GM19238 (cell line): ENCODE measurements at regions not wholly inside any gene's neighbourhood (a gene's known extent, or its start where the extent isn't known, plus 50 kb on each side); places are given as distances from the start of the nearest gene placed in this dataset.
"Not testable (repeated sequence)": the region's sequence is repeated elsewhere in the genome, so short reads cannot be mapped to it uniquely, and the experiment has no call there.

Source experiments
- DNase-seq: peaks from one replicate; pipeline ENCODE4 v3.0.0; 2011; ENCODE audit warnings: low spot score; ENCODE audit not compliant: insufficient read length

DNA sequence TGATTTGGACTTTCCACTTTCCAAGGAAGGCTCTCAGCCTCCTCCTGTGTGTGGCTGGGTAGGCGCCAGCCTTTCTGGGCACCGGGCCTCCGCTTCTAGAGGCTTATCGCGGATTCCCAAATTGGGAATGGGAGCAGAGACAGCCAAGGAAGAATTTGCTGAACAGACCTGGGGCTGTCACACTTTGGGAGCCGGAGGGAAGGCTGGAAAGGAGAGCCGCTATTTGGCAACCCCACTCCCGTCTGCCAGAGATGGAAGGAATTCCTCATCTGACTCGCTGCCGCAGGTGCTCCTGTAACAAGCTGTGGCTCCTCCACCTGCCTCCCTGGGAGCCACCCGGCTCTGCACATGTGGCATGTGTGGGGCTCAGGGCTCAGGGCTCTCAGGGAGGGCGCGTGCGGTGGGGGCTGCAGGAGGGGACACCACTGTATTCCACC lies 50.8 kb upstream of the ECHDC3 start:
- DNase-seq = no peak

DNA sequence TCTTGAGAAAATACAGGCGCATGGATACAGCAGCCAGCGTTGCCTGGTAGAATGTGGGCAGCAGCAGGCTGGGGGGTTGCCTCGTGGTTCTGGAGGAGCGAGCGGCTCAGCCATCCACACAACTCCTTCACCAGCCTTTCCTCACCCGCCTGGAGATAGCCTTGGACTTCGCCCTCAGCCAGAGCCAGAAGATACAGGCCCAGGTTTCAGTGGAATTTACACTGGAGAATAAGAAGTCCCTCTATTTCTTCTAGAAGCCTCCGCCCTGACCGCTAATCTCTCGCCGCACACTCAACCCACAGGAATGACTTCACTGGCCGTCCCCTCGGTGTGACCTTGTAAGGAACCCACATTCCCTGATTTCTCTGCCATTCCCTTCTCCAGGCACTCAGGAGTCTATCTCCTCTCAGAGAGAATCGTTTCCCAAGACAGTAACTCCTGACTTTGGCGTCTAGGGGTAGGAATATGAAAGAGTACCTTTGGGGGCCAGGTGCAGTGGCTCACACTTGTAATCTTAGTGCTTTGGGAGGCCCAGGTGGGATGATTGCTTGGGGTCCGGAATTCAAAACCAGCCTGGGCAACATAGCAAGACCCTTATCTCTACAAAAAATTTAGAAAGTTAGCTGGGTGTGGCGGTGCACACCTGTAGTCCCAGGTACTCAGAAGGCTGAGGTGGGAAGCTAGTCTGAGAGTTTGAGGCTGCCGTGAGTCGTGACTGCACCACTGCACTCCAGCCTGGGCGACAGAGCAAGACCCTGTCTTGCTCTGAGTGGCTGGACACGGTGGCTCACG lies 52.0 kb upstream of the ECHDC3 start:
- no peak for DNase-seq

DNA sequence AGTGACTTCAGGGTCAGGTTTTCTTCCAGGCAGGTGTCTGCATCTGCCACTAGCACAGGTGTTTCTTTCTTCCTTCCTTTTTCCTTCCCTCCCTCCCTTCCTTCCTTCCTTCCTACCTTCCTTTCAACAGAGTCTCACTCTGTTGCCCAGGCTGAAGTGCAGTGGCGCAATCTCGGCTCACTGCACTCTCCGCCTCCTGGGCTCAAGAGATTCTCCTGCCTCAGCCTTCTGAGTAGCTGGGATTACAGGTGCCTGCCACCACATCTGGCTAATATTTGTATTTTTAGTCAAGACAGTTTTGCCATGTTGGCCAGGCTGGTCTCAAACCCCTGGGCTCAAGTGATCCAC lies 53.8 kb upstream of the ECHDC3 start:
- DNase-seq = not testable (repeated sequence)

DNA sequence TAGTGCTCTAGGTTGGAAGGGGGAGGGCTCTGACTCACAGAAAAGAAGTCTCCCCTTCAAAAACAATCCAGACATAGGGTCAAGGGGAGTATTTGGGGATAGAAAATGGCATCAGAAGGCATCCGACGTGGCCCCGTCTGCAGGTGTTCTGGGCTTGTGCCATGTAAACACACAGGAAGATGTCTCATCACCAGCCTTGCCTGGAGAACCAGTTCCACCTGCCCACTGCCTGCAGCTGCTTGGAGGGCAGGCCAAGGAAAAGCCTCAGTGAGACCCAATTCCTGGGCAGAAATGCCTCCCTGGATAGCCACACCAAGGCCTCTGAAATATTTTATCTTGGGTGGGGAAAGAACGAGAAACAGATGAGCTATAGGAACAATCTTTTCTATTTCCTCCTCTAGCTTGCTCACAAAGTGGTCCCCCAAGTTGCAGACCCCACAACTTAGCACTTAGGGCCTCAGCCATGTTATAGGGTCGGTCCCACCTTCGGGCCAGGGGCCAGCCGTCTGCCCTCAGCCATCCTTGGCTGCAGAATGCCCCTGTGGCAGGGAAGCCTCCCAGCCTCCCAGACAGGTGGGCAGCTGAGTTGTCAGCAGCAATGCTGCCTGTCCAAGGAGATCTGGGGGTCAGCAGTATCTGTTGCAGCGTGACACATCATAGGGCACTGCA lies 54.3 kb upstream of the ECHDC3 start:
- DNase-seq = no peak

DNA sequence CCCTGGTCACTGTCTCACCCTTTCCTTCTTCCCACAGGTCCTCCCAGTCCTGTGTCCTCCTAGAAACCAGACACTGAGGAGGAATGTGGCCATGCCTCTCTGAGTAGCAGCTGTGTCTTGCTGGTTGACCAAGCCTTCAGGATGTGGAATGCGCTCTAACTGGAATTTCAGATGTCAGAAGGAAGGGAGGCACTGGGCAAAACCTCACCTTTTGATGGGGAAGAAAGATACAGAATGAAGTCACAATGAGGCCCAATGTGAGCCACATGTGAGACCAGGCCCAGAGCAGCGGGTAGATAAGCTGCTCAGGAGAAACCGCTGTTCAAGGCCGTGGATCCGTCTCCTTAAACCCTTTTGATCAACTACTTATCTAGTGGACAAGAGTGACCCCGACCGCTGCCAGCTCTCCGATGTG lies 54.8 kb upstream of the ECHDC3 start:
- DNase-seq = no peak

DNA sequence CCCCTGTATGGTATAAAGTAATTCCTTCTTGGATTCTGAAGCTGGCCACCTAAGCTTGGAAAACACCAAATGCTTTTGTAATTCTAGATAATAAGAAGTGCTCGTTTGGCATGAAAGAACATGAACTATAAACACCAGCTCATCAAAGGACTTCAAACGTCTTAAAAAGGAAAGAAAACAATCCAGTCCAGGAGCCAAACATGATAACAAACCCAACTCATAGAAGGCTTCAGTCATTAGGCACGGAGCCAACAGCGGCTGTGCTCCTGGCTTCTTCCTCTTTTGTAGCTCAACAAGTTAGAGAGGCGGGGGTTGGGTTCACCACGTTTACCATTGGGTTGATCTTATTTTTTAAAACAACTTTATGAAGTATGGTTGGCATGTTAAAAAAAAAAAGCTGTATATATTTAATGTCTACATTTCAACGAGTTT lies 56.4 kb upstream of the ECHDC3 start:
- peak; percentile 48 for DNase-seq

DNA sequence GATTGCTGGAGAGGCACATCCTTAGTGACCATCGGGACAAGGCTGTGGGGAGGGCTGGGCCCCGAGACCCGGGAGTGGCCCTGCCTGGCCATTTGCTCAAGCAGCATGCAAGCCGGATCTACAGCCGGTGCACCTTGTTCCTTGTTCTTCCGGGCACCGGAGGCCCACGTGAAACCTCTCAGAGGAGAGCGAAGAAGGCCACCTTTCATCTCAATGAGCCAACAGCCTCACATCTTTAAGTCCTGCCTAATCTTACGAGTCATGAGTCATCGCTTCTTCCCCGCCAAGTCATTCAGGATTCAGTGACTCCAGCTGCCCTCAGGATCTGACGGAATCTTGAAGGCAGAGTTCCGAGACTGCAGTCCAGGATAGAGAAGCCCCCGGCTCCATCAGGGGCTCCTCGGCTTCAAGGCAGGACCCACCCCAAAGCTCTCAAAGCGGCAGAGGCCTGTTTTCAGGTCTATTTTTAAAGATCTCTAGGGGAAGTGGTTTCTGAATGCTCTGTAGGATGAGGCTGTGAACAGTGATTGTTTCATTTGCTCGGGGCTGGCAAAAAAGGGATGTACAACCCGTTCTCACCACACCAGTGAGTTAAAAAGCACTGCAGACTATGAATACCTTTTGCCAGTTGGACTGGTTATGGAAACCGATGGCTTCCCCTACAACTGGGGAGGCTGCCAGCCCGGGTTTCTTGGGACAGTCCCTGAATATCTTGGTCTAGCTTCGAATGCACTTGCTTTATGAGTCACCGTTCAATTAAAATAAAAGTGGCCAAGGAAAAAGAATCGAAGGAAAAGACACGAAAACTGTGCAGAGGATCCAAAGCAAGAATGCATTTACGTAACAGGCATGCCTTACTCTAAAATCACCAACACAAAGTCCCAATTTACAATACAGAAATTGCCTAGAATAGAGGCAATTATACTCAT lies 57.2 kb upstream of the ECHDC3 start:
- DNase-seq = peak; percentile 58

DNA sequence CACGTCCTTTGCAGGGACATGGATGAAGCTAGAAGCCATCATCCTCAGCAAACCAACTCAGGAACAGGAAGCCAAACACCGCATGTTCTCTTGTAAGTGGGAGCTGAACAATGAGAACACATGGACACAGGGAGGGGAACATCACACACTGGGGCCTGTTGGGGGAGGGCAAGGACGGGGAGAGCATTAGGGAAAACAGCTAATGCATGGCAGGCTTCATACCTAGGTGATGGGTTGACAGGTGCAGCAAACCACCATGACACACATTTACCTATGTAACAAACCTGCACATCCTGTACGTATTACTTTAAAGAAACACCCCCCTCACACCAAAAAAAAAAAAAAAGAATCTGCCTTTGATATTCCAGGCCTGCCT lies 57.9 kb upstream of the ECHDC3 start:
- not testable (repeated sequence) for DNase-seq

DNA sequence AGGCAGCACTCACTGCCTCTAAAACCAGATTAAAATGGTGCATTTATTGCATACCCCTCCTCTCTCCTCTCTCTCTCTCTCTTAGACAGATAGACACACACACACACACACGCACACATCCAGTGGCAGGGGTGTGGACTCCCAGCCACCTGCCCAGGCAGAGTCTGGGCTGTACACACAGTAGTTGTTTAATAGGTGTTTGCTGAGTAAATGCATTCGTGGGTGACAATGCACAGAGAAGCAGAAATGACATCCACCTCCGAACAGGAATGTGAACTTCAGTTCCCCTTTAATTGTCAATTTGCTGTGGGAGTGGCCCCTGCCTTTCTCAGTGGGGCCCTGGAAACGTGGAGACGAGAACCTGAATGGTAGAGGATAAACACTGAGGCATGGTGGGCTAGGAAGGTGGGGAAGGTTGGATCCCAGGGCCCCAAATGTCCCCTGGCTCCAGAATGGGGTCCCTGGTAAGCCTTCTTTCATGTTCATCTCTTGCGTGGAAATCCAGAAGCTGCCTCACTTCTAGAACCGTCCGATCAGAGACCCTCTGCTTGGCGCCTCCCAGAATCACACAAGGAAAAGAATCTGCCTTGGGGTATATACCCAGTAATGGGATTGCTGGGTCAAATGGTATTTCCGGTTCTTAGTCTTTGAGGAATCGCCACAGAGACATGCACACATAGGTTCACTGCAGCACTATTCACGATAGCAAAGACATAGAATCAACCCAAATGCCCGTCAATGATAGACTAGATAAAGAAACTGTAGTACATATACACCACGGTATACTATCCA lies 58.5 kb upstream of the ECHDC3 start:
- DNase-seq = no peak

DNA sequence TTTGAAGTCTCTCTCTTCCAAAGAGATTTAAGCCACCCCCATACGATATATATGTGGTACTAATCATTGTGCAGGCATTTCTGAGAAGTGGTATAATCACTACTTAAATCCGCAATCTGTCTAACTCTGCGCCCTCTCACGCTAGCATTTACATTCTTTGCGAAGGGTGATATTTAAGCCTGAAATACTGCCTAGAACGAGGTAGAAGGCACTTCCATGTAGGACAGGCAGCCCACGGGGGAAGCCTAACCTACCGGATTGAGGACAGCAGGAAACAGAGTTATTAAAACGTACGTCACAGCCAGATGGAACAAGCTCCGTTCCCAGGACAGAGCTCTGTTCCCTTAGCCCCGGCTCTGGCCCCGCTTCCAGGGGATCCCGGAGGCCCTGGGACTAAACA lies 59.3 kb upstream of the ECHDC3 start:
- DNase-seq = no peak

DNA sequence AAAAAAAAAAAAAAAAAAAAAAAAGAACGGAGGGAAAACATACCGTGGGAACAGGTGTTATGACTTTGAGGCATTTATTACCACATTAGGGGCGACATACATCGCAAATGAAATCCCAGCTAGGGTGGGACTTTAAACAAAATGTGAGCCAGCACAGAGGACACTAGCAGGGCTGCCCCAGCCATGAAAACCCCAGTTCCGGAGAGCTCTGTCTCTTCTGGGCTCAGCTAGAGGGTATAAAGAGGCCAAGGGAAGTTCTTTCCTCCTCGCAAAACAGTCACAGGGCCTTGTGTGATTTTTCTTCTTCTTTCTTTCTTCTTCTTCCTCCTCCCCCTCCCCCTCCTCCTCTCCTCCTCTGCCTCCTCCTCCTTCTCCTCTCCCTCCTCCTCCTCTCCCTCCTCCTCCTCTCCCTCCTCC lies 59.9 kb upstream of the ECHDC3 start:
- DNase-seq = no peak

DNA sequence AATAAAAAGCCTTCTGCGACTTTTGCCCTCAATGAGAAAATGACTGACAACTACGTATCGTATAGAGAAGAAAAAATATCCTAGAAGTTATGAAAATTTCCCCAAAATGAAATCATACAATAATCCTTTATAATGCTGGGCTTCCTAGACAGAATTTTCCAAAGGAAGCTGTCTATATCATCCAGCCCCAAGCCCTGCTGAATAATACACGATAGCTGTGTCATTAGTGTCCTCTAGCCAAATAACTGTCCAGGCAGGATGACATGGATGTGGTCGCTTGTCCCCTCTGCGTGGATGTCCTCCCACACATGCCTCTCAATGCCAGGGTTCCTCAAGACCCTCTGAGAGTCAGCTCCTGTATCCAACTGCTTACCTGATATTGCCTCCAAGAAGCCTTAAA lies 61.7 kb upstream of the ECHDC3 start:
- DNase-seq = no peak

DNA sequence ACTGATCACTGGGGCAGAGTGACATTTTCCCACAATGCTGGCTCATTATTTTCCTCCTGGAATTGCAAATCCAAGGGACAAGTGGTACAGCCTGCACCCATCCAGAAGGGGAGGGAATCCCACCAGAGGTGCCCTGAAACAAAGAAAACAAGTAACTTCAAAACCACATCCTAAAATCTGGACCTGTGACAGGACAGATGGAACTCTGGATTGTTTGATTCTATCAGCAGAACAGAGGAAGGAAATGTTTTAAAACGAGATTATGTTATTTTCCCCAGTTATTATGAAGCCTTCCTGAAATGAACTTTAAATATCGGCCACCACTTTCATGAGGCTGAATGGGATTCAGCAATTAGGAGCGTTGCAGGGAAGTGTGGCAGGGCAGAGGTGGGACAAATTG lies 62.2 kb upstream of the ECHDC3 start:
- DNase-seq = no peak

DNA sequence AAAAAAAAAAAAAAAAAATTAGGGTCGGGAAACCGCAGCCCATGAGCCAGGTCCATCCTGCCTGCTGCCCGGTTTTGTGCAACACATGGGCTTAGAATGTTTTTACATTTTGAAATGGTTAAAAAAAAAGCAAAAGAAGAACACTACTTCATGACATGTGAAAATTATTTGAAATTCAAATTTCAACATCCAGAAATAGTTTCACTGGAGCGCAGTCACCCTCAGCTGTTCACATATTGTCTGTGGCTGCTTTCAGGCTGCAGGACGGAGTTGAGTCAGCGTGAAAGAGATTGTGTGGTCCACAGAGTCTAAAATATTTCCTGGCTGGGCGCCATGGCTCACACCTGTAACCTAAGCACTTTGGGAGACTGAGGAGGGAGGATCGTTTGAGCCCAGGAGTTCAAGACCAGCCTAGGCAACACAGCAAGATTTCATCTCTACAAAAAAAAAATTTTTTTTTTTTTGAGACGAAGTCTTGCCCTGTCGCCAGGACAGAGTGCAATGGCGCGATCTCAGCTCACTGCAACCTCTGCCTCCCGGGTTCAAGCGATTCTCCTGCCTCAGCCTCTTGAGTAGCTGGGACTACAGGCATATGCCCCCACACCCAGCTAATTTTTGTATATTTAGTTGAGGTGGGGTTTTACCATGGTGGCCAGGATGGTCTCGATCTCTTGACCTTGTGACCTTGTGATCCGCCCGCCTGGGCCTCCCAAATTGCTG lies 63.9 kb upstream of the ECHDC3 start:
- peak; percentile 53 for DNase-seq

DNA sequence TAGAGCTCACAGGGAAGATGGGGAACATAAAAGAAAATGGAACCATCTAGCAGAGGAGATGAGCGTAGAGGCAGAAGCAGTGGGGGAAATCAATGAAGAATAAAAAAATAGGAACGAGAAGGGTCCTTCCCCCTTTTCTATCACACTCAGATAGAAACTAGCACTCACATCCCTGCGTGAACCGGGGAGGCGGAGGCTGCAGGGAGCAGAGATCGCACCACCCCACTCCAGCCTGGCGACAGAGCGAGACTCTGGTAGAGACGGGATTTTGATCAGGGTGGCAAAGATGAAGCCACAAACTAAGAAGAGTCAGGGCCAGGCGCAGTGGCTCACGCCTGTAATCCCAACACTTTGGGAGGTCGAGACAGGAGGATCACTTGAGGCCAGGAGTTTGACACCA lies 64.7 kb upstream of the ECHDC3 start:
- no peak for DNase-seq

DNA sequence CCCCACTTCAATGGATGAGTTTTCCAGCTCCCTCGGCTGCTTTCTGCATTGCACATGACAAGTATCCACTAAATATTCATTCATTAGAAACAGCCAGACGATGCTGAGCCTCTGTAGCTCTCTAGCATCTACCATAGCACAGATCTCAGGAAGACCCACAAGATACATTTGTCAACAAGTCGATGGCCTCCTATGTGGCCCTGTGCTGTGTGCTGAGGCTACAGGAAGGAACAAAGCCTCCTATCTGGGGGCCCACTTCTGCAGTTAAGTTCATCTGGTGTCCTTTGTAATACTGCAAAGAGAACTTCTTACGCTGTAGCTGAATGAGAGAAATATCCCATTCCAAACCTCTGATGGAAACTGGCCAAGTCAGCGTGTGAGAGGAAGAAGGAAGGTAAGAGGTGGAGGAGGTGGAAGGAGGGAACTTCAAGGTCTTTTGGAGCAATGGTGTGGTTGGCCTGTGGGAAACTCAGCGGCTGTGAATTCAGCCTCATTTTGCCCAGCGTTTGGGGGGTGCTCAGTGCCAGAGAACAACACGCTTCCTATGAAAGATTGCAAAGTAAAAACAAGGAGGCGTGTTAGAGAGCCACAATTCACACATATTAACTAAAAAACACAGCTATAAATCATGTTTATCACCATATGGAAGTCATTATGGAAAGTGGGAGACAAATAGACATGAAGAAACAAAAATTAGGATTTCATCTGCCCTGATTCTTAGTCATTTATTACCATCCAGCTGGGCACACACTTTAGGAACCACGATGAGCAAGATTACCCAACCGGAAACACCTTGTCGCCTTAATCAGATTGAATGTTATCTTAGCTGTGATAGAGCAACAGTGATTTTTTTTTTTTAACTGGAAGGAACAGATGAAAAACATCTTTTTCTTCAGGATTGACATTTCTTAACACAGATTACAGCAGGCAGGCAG lies 62.2 kb upstream of the USP6NL start:
- DNase-seq = no peak

DNA sequence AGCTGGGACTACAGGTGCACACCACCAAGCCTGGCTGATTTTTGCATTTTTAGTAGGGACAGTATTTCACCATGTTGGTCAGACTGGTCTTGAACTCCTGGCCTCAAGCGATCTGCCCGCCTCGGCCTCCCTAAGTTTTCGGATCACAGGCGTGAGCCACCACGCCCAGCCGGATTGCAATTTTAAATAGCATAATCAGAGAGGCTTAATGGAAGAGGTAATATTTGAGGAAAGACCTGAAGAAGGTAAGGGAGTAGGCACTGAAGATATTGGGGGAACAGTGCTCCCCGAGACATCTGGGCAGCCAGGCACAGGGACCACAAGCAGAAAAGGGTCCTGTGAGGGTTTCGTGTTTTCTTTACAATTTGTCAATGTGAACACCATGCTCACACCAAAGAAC lies 61.4 kb upstream of the USP6NL start:
- DNase-seq = no peak

DNA sequence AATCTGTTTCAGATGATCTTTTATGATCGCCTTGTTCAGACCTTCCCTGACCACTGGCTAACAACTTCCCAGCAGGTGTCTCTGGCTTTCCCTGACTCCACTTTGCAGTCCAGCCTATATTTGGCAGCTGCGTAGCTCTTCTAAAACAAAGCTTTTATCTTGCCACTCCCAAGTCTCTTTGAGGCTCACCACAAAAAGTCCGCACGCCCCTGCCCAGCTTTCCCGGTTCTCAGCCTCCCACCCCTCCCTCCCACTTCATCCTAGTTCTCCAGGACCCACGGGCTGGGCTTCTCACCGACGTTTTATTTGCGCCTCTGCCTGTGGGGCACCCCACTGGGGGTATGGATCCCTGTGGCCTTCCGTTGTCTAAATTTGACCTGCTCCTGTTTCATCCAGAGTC lies 58.9 kb upstream of the USP6NL start:
- DNase-seq = no peak

DNA sequence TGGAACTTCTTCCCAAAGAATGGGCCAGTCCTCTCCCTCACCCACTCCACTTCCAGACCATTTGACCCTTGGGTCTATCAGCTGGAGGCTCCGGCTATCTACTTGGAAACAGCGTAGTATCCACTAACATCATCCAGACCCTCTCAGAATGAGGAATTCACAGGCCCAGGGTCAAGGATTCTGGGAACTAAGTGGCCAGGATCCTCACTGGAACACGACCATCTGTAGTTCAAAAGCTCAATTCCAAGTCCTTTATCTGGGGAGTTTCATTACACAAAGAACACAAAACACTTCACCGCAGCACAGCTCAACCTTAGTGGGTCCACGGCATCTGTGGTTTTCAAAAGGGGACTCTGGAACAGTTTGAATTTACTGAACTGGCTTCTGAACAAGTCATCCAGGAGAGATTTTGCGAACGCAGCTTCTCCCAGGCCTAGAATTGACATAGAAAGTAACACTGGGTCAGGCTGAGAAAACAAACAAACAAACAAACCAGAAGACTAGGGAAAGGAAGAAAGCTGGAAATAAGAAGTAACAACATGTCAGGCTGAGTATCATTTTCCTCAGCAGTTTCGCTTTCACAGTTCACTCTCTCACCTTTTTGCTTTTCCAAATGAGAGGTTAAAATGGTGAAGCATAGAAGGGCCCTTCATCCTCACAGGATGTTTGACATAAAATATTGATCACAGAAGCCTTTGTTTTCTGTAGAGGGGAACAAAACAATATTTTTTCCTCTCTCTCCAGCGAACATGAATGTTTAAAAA lies 57.6 kb upstream of the USP6NL start:
- no peak for DNase-seq
